A549 (cell line): ENCODE measurements at regions not wholly inside any gene's neighbourhood (a gene's known extent, or its start where the extent isn't known, plus 50 kb on each side); places are given as distances from the start of the nearest gene placed in this dataset.

Experiments used
- ATAC-seq, 2 experiments: fragments of 200-7000 bp in 1 of 2; fragments of >200 bp in 1 of 2; cut with Nextera tagmentation in 1 of 2; cut with Tn5 transposase in 1 of 2; 3 replicates each; pipeline versions ENCODE4 v1.8.0 to v1.9.1; 2018 to 2020; ENCODE audit warnings: mild to moderate bottlenecking in 1 of 2, moderate library complexity in 1 of 2
- CTCF ChIA-PET: fragments of 300-600 bp; sonication (Branson Sonifier 250); formaldehyde crosslinking; extraction: SDS; loops from one replicate; lab custom pipeline; 2021; ENCODE audit warnings: antibody characterized with exemption, inconsistent platforms; lab: Yijun Ruan, JAX
- POLR2A ChIA-PET: fragments of 350-600 bp; formaldehyde crosslinking; extraction: SDS; loops from one replicate; lab custom pipeline; 2021; ENCODE audit warnings: antibody characterized with exemption, inconsistent platforms; lab: Yijun Ruan, JAX
- DNase-seq, 2 experiments: peaks; one replicate each; pipeline versions ENCODE4 v3.0.0 to v3.0.0-alpha.2; 2011 to 2016; ENCODE audit warnings: low read depth in 1 of 2, low spot score in 1 of 2
- FAIRE-seq: peaks from 2 replicates; lab custom pipeline; 2011; peaks lifted over from hg19 to GRCh38; lab: Jason Lieb, UNC
- H3K27ac ChIP-seq, 2 experiments: fragments of >200 bp; sonication (Bioruptor Twin); formaldehyde crosslinking; 3 replicates each; pipeline ENCODE4 v1.5.1; 2016 to 2017
- H3K4me1 ChIP-seq: fragments of >200 bp; sonication (Bioruptor Twin); formaldehyde crosslinking; 3 replicates; pipeline ENCODE4 v1.6.1; 2016
- H3K4me2 ChIP-seq: fragments of >200 bp; sonication (Bioruptor Twin); formaldehyde crosslinking; 3 replicates; pipeline ENCODE4 v1.6.1; 2016
- H3K4me3 ChIP-seq: fragments of >200 bp; sonication (Bioruptor Twin); formaldehyde crosslinking; 3 replicates; pipeline ENCODE4 v1.5.1; 2016
- H3K9me3 ChIP-seq: fragments of >200 bp; sonication (Bioruptor Twin); formaldehyde crosslinking; 3 replicates; pipeline ENCODE4 v1.6.1; 2016
- BHLHE40 ChIP-seq: IDR thresholded peaks from 2 replicates; pipeline ENCODE4 v1.6.1; 2012; ENCODE audit warnings: low read depth, low read length, inconsistent platforms
- EHF ChIP-seq: fragments of 250-450 bp; sonication (Bioruptor Pico); IDR thresholded peaks from 2 replicates; pipeline ENCODE4 v1.5.0; 2020; ENCODE audit warnings: mild to moderate bottlenecking
- EP300 ChIP-seq, 2 experiments: fragments of >200 bp; sonication (Bioruptor Twin); formaldehyde crosslinking; IDR thresholded peaks; 2 replicates in 1 of 2; 3 replicates in 1 of 2; pipeline ENCODE4 v1.6.1; 2016 to 2017
- FOXS1 ChIP-seq: fragments of 250-450 bp; sonication (Bioruptor Pico); IDR thresholded peaks from 2 replicates; pipeline ENCODE4 v1.5.0; 2020; ENCODE audit warnings: mild to moderate bottlenecking, moderate library complexity
- HOXA7 ChIP-seq: fragments of 250-450 bp; sonication (Bioruptor Pico); IDR thresholded peaks from 2 replicates; pipeline ENCODE4 v1.5.0; 2020; ENCODE audit warnings: mild to moderate bottlenecking, moderate library complexity
- JUN ChIP-seq, 2 experiments: fragments of >200 bp; sonication (Bioruptor Twin); formaldehyde crosslinking; IDR thresholded peaks; 2 replicates in 1 of 2; 3 replicates in 1 of 2; pipeline ENCODE4 v1.6.1; 2016 to 2017
- KDM1A ChIP-seq: fragments of 200-600 bp; sonication (generic); IDR thresholded peaks from 2 replicates; pipeline ENCODE4 v1.6.1; 2016; ENCODE audit warnings: low read depth, mild to moderate bottlenecking
- NPAS2 ChIP-seq: fragments of 250-450 bp; sonication (Bioruptor Pico); IDR thresholded peaks from 2 replicates; pipeline ENCODE4 v1.8.0; 2022; ENCODE audit warnings: mild to moderate bottlenecking, moderate library complexity, borderline replicate concordance
- NR3C1 ChIP-seq: fragments of >200 bp; sonication (Bioruptor Twin); formaldehyde crosslinking; IDR thresholded peaks from 3 replicates; pipeline ENCODE4 v1.6.1; 2017
- PHF8 ChIP-seq: fragments of 200-600 bp; sonication (generic); IDR thresholded peaks from 2 replicates; pipeline ENCODE4 v1.6.1; 2016; ENCODE audit warnings: low read depth, mild to moderate bottlenecking, antibody characterized with exemption, moderate library complexity, borderline replicate concordance
- POLR2AphosphoS2 ChIP-seq: conservative IDR thresholded peaks from 2 replicates; pipeline ENCODE4 v1.6.1; 2012; ENCODE audit warnings: low read length, improper control_type of control experiment, inconsistent platforms
- RAD21 ChIP-seq, 2 experiments: fragments of >200 bp in 1 of 2; sonication (Bioruptor Twin) in 1 of 2; formaldehyde crosslinking in 1 of 2; IDR thresholded peaks in 1 of 2; conservative IDR thresholded peaks in 1 of 2; 2 replicates in 1 of 2; 3 replicates in 1 of 2; pipeline ENCODE4 v1.6.1; 2012 to 2018; ENCODE audit warnings: inconsistent platforms in 1 of 2
- SREBF2 ChIP-seq: fragments of 450-650 bp; IDR thresholded peaks from 2 replicates; pipeline ENCODE4 v1.6.1; 2014; ENCODE audit warnings: mild to moderate bottlenecking, moderate library complexity
- WGBS: methylation state at CpG from one replicate; pipeline ENCODE4 v1.1.6; 2017; ENCODE audit errors: missing lambda C conversion rate; 5-methylcytosine and 5-hydroxymethylcytosine counted together
- TF ChIP-seq, protein P1 (sequence below): fragments of 200-600 bp; sonication (generic); IDR thresholded peaks from 2 replicates; pipeline ENCODE4 v1.6.1; 2016; ENCODE audit warnings: antibody characterized with exemption, mild to moderate bottlenecking, moderate library complexity
- TF ChIP-seq, protein P2 (sequence below): fragments of 250-450 bp; sonication (Bioruptor Pico); IDR thresholded peaks from 2 replicates; pipeline ENCODE4 v1.5.0; 2021; ENCODE audit warnings: mild to moderate bottlenecking, moderate library complexity, borderline replicate concordance

DNA sequence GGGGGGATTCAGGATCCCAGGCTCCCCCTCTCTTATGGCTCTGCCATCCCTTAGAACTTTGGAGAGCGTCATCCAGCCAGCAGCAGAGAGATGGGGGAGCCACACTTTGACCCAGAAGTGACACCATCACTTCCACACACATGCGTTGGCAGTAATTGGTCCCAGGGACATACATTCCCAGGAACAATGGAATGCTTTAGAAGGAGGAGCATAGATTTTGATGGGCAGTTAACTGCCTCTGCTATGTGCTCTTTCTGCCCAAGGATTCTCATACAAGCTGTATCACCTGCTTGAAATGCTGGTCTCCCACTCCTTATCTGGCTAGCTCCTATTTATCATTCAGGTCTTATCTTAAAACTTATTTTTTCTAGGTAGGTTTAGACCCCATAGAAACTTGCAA, 109.0 kb upstream of the RPH3A start (continued):
- TF ChIP-seq, protein P1, sequence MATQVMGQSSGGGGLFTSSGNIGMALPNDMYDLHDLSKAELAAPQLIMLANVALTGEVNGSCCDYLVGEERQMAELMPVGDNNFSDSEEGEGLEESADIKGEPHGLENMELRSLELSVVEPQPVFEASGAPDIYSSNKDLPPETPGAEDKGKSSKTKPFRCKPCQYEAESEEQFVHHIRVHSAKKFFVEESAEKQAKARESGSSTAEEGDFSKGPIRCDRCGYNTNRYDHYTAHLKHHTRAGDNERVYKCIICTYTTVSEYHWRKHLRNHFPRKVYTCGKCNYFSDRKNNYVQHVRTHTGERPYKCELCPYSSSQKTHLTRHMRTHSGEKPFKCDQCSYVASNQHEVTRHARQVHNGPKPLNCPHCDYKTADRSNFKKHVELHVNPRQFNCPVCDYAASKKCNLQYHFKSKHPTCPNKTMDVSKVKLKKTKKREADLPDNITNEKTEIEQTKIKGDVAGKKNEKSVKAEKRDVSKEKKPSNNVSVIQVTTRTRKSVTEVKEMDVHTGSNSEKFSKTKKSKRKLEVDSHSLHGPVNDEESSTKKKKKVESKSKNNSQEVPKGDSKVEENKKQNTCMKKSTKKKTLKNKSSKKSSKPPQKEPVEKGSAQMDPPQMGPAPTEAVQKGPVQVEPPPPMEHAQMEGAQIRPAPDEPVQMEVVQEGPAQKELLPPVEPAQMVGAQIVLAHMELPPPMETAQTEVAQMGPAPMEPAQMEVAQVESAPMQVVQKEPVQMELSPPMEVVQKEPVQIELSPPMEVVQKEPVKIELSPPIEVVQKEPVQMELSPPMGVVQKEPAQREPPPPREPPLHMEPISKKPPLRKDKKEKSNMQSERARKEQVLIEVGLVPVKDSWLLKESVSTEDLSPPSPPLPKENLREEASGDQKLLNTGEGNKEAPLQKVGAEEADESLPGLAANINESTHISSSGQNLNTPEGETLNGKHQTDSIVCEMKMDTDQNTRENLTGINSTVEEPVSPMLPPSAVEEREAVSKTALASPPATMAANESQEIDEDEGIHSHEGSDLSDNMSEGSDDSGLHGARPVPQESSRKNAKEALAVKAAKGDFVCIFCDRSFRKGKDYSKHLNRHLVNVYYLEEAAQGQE, result no peak

DNA sequence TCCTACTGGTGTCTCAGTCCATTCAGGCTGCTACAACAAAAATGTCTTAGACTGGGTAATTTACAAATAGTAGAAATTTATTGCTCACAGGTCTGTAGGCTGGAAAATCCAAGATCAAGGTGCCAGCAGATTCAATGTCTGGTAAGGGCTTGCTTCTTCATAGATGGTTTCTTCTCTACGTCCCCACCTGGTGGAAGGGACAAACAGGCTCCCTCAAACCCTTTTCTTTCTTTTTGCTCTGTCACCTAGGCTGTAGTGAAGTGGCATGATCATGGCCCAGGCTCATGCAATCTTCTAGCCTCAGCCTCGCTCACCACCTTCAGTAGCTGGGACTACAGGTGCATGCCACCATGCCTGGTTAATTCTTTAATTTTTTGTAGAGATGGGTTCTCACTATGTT, 106.8 kb upstream of the RPH3A start:
- POLR2A ChIA-PET, result no interaction called here
- peak in 1 of 2 experiments; percentile 47; a peak in 1 of 6 replicates for ATAC-seq

DNA sequence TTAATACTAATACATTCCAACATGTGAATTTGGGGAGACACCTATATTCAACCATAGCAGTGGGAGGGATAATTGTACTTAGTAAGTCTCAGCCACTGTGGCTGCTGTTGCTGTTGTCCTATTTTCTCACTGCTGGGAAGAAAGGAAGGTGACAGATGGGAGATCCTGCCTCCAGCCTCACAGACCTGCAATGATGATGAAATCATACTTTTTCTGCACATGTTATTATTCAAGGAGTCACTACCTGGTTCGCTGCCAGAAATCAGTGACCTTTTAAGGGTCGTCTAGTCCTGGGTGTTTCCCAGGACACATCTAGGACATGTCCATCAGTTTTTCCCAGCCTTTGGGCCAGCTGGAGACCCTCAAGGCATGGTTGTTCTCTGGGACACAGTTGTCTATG, 106.2 kb upstream of the RPH3A start:
- CTCF ChIA-PET, result no interaction called here
- TF ChIP-seq JUN (IDR thresholded peaks at IDR 0.05), result no peak
- no peak for TF ChIP-seq EP300 (IDR thresholded peaks at IDR 0.05)
- TF ChIP-seq SREBF2, result no peak
- no peak for TF ChIP-seq NR3C1
- TF ChIP-seq EHF (CRISPR knock-in tag), result no peak
- no peak for TF ChIP-seq BHLHE40
- TF ChIP-seq PHF8, result no peak
- TF ChIP-seq POLR2AphosphoS2, result no peak
- TF ChIP-seq NPAS2, result no peak
- no peak for TF ChIP-seq FOXS1 (CRISPR knock-in tag)
- TF ChIP-seq HOXA7 (CRISPR knock-in tag), result no peak
- TF ChIP-seq, protein P2, sequence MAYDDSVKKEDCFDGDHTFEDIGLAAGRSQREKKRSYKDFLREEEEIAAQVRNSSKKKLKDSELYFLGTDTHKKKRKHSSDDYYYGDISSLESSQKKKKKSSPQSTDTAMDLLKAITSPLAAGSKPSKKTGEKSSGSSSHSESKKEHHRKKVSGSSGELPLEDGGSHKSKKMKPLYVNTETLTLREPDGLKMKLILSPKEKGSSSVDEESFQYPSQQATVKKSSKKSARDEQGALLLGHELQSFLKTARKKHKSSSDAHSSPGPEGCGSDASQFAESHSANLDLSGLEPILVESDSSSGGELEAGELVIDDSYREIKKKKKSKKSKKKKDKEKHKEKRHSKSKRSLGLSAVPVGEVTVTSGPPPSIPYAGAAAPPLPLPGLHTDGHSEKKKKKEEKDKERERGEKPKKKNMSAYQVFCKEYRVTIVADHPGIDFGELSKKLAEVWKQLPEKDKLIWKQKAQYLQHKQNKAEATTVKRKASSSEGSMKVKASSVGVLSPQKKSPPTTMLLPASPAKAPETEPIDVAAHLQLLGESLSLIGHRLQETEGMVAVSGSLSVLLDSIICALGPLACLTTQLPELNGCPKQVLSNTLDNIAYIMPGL, result no peak
- TF ChIP-seq, protein P1, result no peak
- 12% methylated on average over 2 of the region's 2 CpGs for WGBS
- H3K4me3 ChIP-seq, result no peak overlapping the region
- no peak overlapping the region for H3K27ac ChIP-seq
- H3K4me2 ChIP-seq, result no peak overlapping the region
- ATAC-seq (no peak), FAIRE-seq (no peak), DNase-seq (no peak)
- peaks cover 11% of the 10 kb centered on the region; the same call in 1 of the 3 replicates for H3K4me1 ChIP-seq
- POLR2A ChIA-PET, result no interaction called here
- H3K9me3 ChIP-seq, result 0 out of 3 replicates have a peak, but pooled peaks cover 3% of the 10 kb centered on the region

More for the DNA sequence above, 106.8 kb upstream of the RPH3A start:
- no peak overlapping the region for H3K4me3 ChIP-seq
- CTCF ChIA-PET, result interaction anchor here (1.1 kb wide), 1 partner anchor 17 kb away, joined by 3 read pairs; no protein-coding TSS in a partner anchor
- H3K4me1 ChIP-seq, result peaks cover 11% of the 10 kb centered on the region; the same call in 1 of the 3 replicates
- 34% methylated on average over 2 of the region's 2 CpGs for WGBS
- DNase-seq, result peak in 1 of 2 experiments; percentile 32
- H3K27ac ChIP-seq, result no peak overlapping the region
- H3K4me2 ChIP-seq, result no peak overlapping the region
- 0 out of 3 replicates have a peak, but pooled peaks cover 3% of the 10 kb centered on the region for H3K9me3 ChIP-seq
- no peak for FAIRE-seq
- TF ChIP-seq KDM1A (no peak), RAD21 (conservative IDR thresholded peaks at IDR 0.05 in 1 of 2, IDR thresholded peaks at IDR 0.05 in 1 of 2) (0 out of 5 replicates have a peak, but pooled peaks of 1 of the 2 experiments have one; percentile 5)
